Stomach (tissue), 4 donors: ENCODE measurements at regions not wholly inside any gene's neighbourhood (a gene's known extent, or its start where the extent isn't known, plus 50 kb on each side); places are given as distances from the start of the nearest gene placed in this dataset.

Experiments used
- EP300 ChIP-seq: sonication (generic); formaldehyde crosslinking; IDR thresholded peaks from one replicate; pipeline ENCODE4 v1.6.1; 2017; ENCODE audit warnings: antibody characterized with exemption
- POLR2A ChIP-seq, 4 donors: fragments of 450-650 bp; IDR thresholded peaks; one replicate each; pipeline ENCODE4 v1.6.1; 2016; ENCODE audit warnings: antibody characterized with exemption in 4 of 4, control low read depth in 2 of 4, mild to moderate bottlenecking in 1 of 4, moderate library complexity in 1 of 4
- TF ChIP-seq, protein P1 (sequence below), 7 experiments: fragments of 450-650 bp in 4 of 7; fragments of 200-600 bp in 3 of 7; sonication (generic) in 3 of 7; IDR thresholded peaks; one replicate each; pipeline ENCODE4 v1.5.1; 2016 to 2019; ENCODE audit warnings: antibody characterized with exemption in 7 of 7, control low read depth in 2 of 7, mild to moderate bottlenecking in 1 of 7

DNA sequence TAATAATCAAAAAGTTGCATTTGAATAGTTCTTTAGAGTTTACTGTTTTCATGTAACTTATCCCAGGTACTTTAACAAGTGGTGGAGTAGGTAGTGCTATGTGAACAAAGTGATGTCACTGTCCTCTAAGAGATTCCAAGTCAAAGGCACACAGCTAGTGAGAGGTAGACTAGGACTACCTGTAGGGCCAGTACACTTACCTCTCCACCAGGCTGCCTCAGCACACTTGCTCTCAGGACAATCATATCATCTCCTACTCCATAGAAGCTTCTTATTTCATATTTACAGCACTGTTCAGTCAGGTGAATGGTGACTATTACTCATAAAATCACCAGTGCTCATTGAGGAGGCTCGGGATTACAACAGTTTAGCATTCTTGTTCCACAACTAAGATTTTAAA is 173.0 kb upstream of the EMCN start:
- TF ChIP-seq, protein P1, sequence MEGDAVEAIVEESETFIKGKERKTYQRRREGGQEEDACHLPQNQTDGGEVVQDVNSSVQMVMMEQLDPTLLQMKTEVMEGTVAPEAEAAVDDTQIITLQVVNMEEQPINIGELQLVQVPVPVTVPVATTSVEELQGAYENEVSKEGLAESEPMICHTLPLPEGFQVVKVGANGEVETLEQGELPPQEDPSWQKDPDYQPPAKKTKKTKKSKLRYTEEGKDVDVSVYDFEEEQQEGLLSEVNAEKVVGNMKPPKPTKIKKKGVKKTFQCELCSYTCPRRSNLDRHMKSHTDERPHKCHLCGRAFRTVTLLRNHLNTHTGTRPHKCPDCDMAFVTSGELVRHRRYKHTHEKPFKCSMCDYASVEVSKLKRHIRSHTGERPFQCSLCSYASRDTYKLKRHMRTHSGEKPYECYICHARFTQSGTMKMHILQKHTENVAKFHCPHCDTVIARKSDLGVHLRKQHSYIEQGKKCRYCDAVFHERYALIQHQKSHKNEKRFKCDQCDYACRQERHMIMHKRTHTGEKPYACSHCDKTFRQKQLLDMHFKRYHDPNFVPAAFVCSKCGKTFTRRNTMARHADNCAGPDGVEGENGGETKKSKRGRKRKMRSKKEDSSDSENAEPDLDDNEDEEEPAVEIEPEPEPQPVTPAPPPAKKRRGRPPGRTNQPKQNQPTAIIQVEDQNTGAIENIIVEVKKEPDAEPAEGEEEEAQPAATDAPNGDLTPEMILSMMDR (IDR thresholded peaks at IDR 0.05): no peak
- TF ChIP-seq POLR2A (IDR thresholded peaks at IDR 0.05) (no peak), EP300 (no peak)
